Karpas-422 (cell line): ENCODE measurements at regions not wholly inside any gene's neighbourhood (a gene's known extent, or its start where the extent isn't known, plus 50 kb on each side); places are given as distances from the start of the nearest gene placed in this dataset.

ENCODE experiments used
- DNase-seq: peaks from one replicate; pipeline ENCODE4 v3.0.0-alpha.2; 2015
- H2AFZ ChIP-seq: fragments of 200-600 bp; sonication (generic); 2 replicates; pipeline ENCODE4 v1.6.1; 2014; ENCODE audit warnings: antibody characterized with exemption, low read length, mixed read lengths
- H3K27ac ChIP-seq: fragments of 200-600 bp; sonication (generic); 2 replicates; pipeline ENCODE4 v1.5.1; 2014; ENCODE audit warnings: mild to moderate bottlenecking, low read length, moderate library complexity
- H3K27me3 ChIP-seq: fragments of 200-600 bp; sonication (generic); 2 replicates; pipeline ENCODE4 v1.6.1; 2014; ENCODE audit warnings: low read length, mixed read lengths
- H3K36me3 ChIP-seq: fragments of 200-600 bp; sonication (generic); 2 replicates; pipeline ENCODE4 v1.6.1; 2014; ENCODE audit warnings: low read length, mixed read lengths; ENCODE audit not compliant: insufficient read depth
- H3K4me1 ChIP-seq: fragments of 200-600 bp; sonication (generic); 2 replicates; pipeline ENCODE4 v1.6.1; 2014; ENCODE audit warnings: mild to moderate bottlenecking, low read length, mixed read lengths
- H3K4me2 ChIP-seq: fragments of 200-600 bp; sonication (generic); 2 replicates; pipeline ENCODE4 v1.6.1; 2014; ENCODE audit warnings: low read length, low read depth, mild to moderate bottlenecking; ENCODE audit not compliant: poor library complexity, severe bottlenecking
- H3K4me3 ChIP-seq: fragments of 200-600 bp; sonication (generic); 2 replicates; pipeline ENCODE4 v1.5.1; 2014; ENCODE audit warnings: mild to moderate bottlenecking, antibody characterized with exemption, low read length, mixed read lengths
- H3K79me2 ChIP-seq: fragments of 200-600 bp; sonication (generic); 2 replicates; pipeline ENCODE4 v1.6.1; 2014; ENCODE audit warnings: mild to moderate bottlenecking, low read length, mixed read lengths
- H3K9ac ChIP-seq: fragments of 200-600 bp; sonication (generic); 2 replicates; pipeline ENCODE4 v1.6.0; 2014; ENCODE audit warnings: low read length
- H3K9me2 ChIP-seq: fragments of 200-600 bp; sonication (generic), shearing (Covaris generic); replicated peaks from 2 replicates; pipeline ENCODE4 v1.6.0; 2014; ENCODE audit warnings: mild to moderate bottlenecking, low read length, moderate library complexity; ENCODE audit not compliant: insufficient read depth
- H3K9me3 ChIP-seq: fragments of 300-700, 200-600 bp; sonication (generic); 2 replicates; pipeline ENCODE4 v1.6.1; 2014; ENCODE audit warnings: low read length, mixed read lengths
- H4K20me1 ChIP-seq: fragments of 200-600 bp; sonication (generic); 2 replicates; pipeline ENCODE4 v1.6.1; 2014; ENCODE audit warnings: mild to moderate bottlenecking, antibody characterized with exemption, low read length, low read depth; ENCODE audit not compliant: insufficient read depth

GRCh38 chr16:18059577-18059976, 277.0 kb downstream of the NPIPA8 start:
- Histone ChIP-seq H3K9me3 (no peaks in the 10 kb centered on the region), H3K9ac (no peak overlapping the region), H3K27ac (no peak overlapping the region), H4K20me1 (no peaks in the 10 kb centered on the region), H3K9me2 (no peaks in the 10 kb centered on the region), H3K27me3 (no peaks in the 10 kb centered on the region), H3K4me2 (no peak overlapping the region), H3K79me2 (no peaks in the 10 kb centered on the region), H2AFZ (no peak overlapping the region), H3K36me3 (no peaks in the 10 kb centered on the region), H3K4me1 (peaks cover 3% of the 10 kb centered on the region; the same call in 1 of the 2 replicates), H3K4me3 (no peak overlapping the region)
- no peak for DNase-seq

GRCh38 chr16:18059089-18059488, 277.4 kb downstream of the NPIPA8 start:
- no peak overlapping the region for H3K27ac ChIP-seq

GRCh38 chr16:18055411-18055916, 281.1 kb downstream of the NPIPA8 start:
- no peak overlapping the region for H3K27ac ChIP-seq

More at GRCh38 chr16:18059089-18059488, 277.4 kb downstream of the NPIPA8 start:
- no peaks in the 10 kb centered on the region for H3K9me2 ChIP-seq
- DNase-seq, result no peak
- H2AFZ ChIP-seq, result no peak overlapping the region
- H3K4me3 ChIP-seq, result no peak overlapping the region
- no peaks in the 10 kb centered on the region for H4K20me1 ChIP-seq
- H3K9ac ChIP-seq, result no peak overlapping the region
- no peaks in the 10 kb centered on the region for H3K79me2 ChIP-seq
- no peaks in the 10 kb centered on the region for H3K36me3 ChIP-seq
- no peak overlapping the region for H3K4me2 ChIP-seq
- H3K27me3 ChIP-seq, result no peaks in the 10 kb centered on the region
- peaks cover 3% of the 10 kb centered on the region; the same call in 1 of the 2 replicates for H3K4me1 ChIP-seq
- H3K9me3 ChIP-seq, result no peaks in the 10 kb centered on the region

GRCh38 chr16:18050777-18051176, 285.8 kb downstream of the NPIPA8 start:
- Histone ChIP-seq H3K9me3 (no peaks in the 10 kb centered on the region), H3K4me2 (no peak overlapping the region), H4K20me1 (no peaks in the 10 kb centered on the region), H3K4me3 (no peak overlapping the region), H3K36me3 (no peaks in the 10 kb centered on the region), H3K4me1 (peaks cover 10% of the 10 kb centered on the region), H3K27ac (no peak overlapping the region), H3K9me2 (no peaks in the 10 kb centered on the region), H3K27me3 (no peaks in the 10 kb centered on the region), H3K9ac (no peak overlapping the region), H3K79me2 (no peaks in the 10 kb centered on the region), H2AFZ (no peak overlapping the region)
- no peak for DNase-seq

More at GRCh38 chr16:18055411-18055916, 281.1 kb downstream of the NPIPA8 start:
- Histone ChIP-seq H3K36me3 (no peaks in the 10 kb centered on the region), H3K9me2 (no peaks in the 10 kb centered on the region), H3K4me3 (no peak overlapping the region), H3K9ac (no peak overlapping the region), H3K9me3 (no peaks in the 10 kb centered on the region), H3K27me3 (no peaks in the 10 kb centered on the region), H2AFZ (no peak overlapping the region), H3K4me2 (no peak overlapping the region), H4K20me1 (no peaks in the 10 kb centered on the region), H3K4me1 (peaks cover 6% of the 10 kb centered on the region), H3K79me2 (no peaks in the 10 kb centered on the region)
- no peak for DNase-seq

- no peak overlapping the region for H3K9ac ChIP-seq
- no peaks in the 10 kb centered on the region for H3K9me2 ChIP-seq
- H3K79me2 ChIP-seq, result no peaks in the 10 kb centered on the region
These were observed 286.3 kb downstream of the NPIPA8 start for GRCh38 chr16:18050234-18050633.

GRCh38 chr16:18049547-18050133, 286.9 kb downstream of the NPIPA8 start:
- no peak for DNase-seq
- Histone ChIP-seq H3K4me2 (no peak overlapping the region), H3K9me3 (no peaks in the 10 kb centered on the region), H3K4me3 (no peak overlapping the region), H3K79me2 (no peaks in the 10 kb centered on the region), H3K27me3 (no peaks in the 10 kb centered on the region), H3K4me1 (peaks cover 10% of the 10 kb centered on the region), H3K36me3 (no peaks in the 10 kb centered on the region), H3K27ac (no peak overlapping the region), H4K20me1 (no peaks in the 10 kb centered on the region), H2AFZ (no peak overlapping the region), H3K9me2 (no peaks in the 10 kb centered on the region), H3K9ac (no peak overlapping the region)

More at GRCh38 chr16:18050234-18050633, 286.3 kb downstream of the NPIPA8 start:
- Histone ChIP-seq H2AFZ (no peak overlapping the region), H3K9me3 (no peaks in the 10 kb centered on the region), H3K27me3 (no peaks in the 10 kb centered on the region), H3K4me1 (peaks cover 10% of the 10 kb centered on the region), H3K4me3 (no peak overlapping the region), H4K20me1 (no peaks in the 10 kb centered on the region), H3K27ac (no peak overlapping the region), H3K4me2 (no peak overlapping the region), H3K36me3 (no peaks in the 10 kb centered on the region)
- peak; percentile 55 for DNase-seq

GRCh38 chr16:18048853-18049546, 287.5 kb downstream of the NPIPA8 start:
- H3K4me2 ChIP-seq, result no peak overlapping the region
- no peak overlapping the region for H3K27ac ChIP-seq

GRCh38 chr16:18047761-18048160, 288.8 kb downstream of the NPIPA8 start:
- H4K20me1 ChIP-seq, result no peaks in the 10 kb centered on the region
- H3K9ac ChIP-seq, result no peak overlapping the region
- H3K4me3 ChIP-seq, result no peak overlapping the region
- no peak overlapping the region for H3K27ac ChIP-seq
- no peak for DNase-seq
- H3K9me2 ChIP-seq, result no peaks in the 10 kb centered on the region
- no peaks in the 10 kb centered on the region for H3K9me3 ChIP-seq
- H3K36me3 ChIP-seq, result no peaks in the 10 kb centered on the region
- H3K79me2 ChIP-seq, result no peaks in the 10 kb centered on the region
- H3K4me2 ChIP-seq, result no peak overlapping the region
- peaks cover 10% of the 10 kb centered on the region for H3K4me1 ChIP-seq
- H3K27me3 ChIP-seq, result no peaks in the 10 kb centered on the region
- no peak overlapping the region for H2AFZ ChIP-seq

More at GRCh38 chr16:18048853-18049546, 287.5 kb downstream of the NPIPA8 start:
- no peaks in the 10 kb centered on the region for H4K20me1 ChIP-seq
- H3K9ac ChIP-seq, result no peak overlapping the region
- no peaks in the 10 kb centered on the region for H3K36me3 ChIP-seq
- H3K79me2 ChIP-seq, result no peaks in the 10 kb centered on the region
- no peak for DNase-seq
- H3K9me2 ChIP-seq, result no peaks in the 10 kb centered on the region
- no peaks in the 10 kb centered on the region for H3K27me3 ChIP-seq
- H3K4me1 ChIP-seq, result peaks cover 10% of the 10 kb centered on the region
- H2AFZ ChIP-seq, result no peak overlapping the region
- H3K9me3 ChIP-seq, result no peaks in the 10 kb centered on the region
- H3K4me3 ChIP-seq, result no peak overlapping the region
